Putamen (tissue), 1 donor: ENCODE measurements at regions not wholly inside any gene's neighbourhood (a gene's known extent, or its start where the extent isn't known, plus 50 kb on each side); places are given as distances from the start of the nearest gene placed in this dataset.
"Not testable (repeated sequence)": the region's sequence is repeated elsewhere in the genome, so short reads cannot be mapped to it uniquely, and the experiment has no call there.

Source experiments
- DNase-seq: peaks from one replicate; pipeline ENCODE4 v3.0.0-alpha.2; 2016; ENCODE audit warnings: low spot score

DNA sequence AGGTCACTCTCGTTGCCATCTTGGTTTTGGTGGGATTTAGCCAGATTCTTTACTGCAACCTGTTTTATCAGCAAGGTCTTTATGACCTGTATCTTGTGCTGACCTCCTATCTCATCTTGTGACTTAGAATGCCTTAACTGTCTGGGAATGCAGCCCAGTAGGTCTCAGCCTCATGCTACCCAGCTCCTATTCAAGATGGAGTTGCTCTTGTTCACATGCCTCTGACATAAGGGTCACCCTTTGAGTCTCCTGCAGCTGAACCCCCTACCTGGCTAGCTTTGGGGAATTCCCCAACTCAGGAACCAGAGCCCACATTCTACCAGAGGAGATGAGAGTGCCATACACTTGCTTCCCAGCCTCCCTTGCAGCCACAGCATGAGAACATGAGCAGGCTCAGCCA, 123.0 kb upstream of the ARHGEF3 start:
- DNase-seq = not testable (repeated sequence)

DNA sequence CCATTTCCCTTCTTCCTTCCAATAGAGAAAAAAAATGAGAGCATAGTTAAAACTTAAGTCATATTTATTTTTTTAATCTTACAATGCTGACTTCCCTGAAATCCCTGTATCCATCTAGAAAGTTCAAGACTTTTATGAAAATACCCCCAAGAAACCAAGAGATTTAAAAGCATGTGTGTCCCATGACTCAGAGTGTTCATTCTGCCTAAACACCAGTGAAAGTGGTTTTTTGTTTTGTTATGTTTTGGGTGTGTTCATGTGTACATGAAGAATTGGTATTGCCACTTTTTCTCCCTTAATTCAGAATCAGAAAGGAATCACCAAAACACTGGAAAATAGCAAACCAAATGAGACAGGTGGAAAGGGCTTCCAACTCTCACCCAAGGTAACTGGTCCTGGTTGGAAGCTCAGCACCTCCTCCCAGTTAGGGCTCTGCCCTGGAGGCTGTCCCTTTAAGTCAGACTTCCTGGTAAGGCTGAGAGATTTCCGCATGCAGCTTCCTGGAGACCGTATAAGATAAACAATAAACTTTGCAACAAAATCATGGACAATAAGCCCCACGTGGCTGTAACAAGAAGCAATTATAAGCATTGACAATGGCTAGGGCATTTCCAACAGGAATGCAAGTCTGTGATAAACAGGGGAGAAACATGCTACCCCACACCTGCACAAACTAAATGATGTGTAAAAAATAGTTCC, 121.9 kb upstream of the ARHGEF3 start:
- DNase-seq = no peak

DNA sequence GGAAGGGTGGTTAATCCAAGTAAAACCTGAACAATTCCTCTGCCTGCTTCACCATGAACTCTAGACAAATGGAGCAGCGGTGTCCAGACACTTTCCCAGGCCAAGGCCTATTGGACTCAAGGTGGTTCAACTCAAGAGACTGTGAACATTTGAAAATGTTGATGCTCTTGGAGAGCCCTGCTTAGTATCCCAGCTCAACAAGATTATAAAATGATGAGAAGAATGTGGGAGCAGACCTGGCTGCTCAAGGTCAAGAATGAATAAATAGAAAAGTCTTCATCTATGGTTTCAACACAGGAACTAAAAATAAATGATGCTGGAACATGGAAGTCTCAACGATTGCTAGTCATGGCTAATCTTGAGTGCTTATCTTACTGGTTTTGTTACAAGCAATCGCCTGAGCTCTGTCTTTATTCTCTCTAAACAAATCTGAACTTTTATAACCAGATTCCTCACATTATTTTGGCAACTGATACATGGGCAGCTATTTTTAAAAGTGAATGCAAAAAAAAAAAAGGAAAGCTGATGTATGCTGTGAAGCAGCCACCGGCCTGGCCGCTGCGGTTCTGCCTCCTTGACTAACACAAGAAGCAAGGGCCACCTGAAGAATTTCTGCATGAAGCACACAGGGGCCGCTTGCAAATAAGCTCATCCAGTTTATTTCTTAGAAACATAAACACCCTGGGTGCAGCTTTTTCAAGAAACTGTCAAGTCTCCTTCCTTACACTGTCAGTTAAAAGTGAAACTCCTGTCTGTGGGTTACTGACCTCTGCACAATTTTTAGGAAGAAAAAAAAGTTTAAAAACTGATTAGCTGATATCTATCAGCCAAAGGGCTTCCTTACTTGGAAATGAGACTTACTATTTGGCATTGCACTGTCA, 120.1 kb upstream of the ARHGEF3 start:
- DNase-seq = no peak

DNA sequence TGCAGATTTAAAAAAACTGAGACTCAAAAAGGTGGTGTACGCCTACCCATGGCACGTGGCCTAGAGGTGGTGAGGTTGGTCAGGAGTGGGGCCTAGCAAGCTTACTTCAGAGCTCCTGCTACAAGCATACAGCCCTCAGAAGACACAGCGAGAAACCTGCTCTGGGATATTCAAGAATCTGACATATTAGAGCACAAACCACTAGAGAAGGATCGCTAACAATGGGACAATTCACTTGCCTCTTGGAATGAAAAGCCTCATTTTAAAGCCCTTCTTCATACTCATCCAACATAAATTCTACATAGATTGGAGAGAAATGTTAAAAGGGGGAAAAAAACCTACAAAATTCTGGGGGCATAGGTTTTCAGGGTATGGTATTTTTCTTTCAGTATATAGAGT, 118.0 kb upstream of the ARHGEF3 start:
- peak; percentile 39 for DNase-seq

DNA sequence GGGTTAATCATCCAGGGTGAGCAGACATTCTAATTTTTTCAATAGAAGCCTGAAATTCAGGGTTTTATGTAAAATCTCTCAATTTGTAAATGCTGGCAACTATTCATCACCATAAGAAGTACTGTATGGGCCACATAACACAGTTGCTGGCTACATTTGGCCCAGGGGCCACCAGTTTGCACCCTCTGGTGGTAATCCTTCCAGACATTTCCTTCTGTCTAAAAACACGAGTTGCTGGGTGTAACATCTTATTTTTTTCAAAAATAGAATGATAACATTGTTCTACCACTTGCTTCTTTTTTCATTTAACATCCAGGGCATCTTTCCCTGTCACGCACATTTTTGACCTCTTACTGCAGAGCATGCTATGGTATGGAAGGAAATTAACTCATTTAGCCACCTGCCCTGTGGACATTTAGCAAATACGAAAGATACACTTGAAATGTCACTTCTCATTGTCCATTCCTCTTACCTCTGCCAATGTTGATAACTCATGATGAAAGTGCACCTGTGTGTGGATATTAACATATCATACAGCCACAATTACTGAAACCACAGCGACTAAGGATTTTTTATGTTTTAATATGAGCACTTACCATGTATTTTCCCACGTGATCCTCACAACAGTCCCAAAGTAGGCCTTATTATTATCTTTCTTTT, 117.5 kb upstream of the ARHGEF3 start:
- no peak for DNase-seq

DNA sequence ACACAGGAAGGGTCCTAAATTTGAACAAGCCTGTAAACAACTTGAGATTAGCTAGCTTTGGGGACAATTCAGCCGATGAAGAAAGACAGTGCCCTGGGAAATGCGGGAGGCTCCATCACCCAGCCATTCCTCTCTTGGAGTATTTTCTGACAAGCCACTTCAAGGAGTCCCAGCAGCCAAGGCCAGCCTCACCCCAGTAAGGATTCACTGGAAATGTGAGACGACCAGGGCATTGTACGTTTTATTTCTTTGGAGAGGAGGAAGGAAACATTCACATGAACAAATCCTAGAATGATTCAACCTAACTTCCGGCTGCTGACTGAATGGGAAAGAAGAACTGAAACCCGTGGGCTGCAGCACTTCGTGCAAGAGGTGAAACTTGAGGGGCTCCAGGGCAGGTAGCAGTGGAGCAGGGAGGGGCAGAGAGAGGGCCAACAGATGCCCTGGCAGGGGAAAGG, 116.4 kb upstream of the ARHGEF3 start:
- no peak for DNase-seq

DNA sequence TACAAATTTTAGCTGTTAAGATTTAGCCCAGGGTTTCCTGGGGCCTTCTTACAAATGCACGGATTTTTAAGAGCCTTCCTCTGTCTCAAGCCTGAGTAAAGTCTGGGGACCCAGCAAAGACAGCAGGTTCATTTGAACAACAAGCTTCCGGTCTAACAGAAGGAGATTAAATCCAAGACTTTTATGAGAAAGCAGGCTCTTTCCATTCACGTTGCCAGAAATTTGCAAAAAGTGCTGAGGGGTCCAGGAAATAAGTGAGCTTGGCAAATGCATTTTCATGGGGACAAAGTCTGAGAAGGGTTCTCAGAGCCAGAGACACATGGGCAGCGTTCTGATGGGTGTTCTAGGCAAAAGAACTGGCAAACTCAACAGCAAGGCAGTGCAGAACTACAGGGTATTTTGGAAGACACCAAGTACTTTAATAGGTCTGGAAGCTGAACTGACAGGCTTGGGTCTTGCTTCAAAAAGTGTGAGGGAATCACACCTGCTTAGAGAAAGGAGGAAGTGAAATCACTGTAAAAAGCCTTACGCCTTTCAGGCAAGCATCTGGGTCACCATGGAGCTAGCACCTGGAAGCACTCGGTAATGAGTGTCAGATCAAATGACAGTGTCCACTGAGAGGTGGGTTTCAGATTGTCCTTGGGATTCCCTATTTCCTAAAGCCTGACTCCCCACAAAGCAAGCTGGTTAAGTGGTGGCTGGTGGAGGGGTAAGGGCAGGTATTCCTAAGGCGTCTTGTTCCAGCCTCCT, 115.8 kb upstream of the ARHGEF3 start:
- no peak for DNase-seq

DNA sequence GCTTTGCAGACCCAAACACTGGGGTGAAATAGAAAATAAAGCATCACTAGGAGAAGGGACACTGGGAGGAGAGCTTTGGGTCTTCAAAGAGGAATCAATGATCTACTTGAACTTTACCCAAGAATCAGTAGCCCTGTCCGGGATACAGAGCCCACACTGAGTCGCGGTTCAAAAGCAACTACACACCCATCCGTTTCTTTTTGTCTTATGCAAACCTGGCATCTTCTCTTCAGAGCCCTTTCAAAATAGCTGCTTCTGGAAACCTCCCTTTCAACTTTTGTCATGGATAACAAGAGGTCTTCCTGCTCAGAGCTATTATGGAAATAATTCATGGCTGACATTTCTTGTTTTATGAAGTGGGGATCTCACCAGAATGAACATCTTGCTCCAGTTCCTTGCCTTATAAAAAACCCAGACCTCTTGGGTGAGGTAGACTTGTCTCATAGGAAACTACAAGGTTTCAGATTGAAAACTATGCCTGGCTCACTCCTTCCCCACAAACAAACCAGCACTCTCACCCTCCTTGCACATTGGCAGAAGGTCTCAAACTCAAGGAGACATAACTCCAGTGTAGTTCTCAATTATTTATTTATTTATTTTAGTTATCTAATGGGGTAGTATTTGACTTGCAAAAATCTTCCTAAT, 115.1 kb upstream of the ARHGEF3 start:
- DNase-seq = no peak

DNA sequence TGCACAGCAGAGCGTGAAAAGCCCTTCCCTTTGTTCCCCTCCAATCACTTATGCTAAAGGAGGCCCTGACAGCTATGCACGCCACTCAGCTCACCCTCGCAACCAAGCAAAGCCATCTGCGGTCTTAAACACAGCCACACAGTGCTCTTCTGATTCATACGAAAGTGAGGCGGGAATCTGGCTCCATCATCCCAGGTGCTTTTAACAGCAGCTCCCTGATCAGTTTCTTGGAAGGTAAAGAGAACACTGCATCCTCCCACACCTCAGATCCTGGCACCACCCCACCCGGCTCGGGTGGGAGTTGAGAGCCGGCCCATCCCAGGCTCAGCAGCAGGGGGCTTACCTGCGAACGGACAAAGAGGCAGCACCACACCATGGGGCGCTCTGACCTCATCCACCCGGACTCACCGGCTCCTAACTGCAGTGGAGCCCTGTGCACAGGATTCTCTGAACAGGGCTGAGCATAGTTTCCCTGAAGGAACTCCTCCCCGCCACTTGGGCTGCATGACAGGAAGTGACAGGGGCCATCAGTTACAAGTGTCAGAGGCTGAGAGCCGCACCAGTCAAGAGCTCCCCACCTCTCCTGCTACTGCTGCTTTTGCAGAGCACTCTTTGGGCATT, 114.3 kb upstream of the ARHGEF3 start:
- DNase-seq = no peak

DNA sequence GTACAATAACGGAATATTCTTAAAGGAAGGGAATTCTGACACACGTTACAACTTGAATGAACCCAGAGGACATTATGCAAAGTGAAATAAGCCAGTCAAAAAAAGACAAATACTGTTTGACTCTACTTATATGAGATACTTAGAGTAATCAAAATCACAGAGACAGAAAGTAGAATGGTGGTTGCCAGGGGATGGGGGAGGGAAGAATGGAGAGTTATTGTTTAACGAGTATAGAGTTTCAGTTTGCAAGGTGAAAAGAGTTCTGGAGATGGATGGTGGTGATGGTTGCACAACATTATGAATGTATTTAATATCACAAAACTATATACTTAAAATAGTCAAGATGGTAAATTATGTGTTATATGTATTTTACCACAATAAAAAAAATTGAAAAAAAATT, 112.9 kb upstream of the ARHGEF3 start:
- no peak for DNase-seq

DNA sequence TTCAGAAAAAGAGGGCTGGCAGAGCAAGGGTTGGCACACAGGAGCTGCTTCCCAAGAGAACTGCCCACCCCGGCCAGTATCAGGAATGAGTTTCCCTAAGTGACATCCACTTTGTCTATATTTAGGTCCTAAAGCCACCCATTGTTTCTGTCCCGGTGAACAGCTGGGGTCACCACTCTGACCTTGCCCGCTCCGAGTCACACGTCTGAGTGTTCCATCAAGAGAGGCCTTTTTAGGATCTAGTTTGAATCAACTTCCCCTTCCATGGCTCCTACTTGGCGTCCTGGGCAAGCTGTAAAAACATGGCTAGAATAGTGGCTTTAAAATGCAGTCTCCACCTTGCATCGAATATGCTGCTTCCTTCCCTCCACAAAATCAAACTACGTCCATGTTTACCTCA, 109.6 kb upstream of the ARHGEF3 start:
- DNase-seq = no peak

DNA sequence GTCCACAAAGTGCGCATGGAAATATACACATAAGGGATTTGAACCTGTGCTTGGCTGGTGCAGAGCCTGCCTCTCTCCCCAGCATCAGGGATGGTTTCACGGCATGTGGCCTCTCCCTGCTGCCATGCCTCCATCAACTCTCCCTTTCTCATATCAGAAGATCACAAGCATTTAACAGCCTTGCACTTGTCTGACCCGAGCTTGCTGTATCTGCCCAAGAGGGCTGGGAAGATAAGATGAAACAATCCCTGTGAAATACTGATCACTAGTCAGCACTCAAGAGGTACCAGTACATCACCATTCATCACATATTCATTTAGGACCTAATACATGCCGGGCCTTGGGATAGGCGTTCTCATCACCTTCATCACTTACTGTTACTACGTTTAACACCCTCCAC, 107.6 kb upstream of the ARHGEF3 start:
- DNase-seq = no peak

DNA sequence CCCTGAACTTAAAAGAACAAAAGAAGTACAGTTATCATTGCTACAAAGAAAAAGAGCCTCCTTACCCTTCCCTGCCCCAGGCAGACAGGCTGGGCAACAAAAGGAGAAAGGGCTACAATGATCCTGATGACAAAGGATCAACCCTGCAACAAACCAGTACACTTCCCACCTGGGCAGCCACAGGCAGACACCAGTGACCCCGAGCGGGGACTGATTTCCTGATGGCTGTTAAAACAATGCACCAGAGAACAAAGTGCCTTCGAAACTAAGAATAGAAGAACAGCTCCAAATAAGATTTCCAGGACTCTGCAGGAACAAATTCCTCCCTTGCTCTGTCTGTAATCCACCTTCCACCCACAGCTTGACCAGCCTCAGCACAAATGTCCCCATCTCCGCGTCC, 106.3 kb upstream of the ARHGEF3 start:
- DNase-seq = no peak

DNA sequence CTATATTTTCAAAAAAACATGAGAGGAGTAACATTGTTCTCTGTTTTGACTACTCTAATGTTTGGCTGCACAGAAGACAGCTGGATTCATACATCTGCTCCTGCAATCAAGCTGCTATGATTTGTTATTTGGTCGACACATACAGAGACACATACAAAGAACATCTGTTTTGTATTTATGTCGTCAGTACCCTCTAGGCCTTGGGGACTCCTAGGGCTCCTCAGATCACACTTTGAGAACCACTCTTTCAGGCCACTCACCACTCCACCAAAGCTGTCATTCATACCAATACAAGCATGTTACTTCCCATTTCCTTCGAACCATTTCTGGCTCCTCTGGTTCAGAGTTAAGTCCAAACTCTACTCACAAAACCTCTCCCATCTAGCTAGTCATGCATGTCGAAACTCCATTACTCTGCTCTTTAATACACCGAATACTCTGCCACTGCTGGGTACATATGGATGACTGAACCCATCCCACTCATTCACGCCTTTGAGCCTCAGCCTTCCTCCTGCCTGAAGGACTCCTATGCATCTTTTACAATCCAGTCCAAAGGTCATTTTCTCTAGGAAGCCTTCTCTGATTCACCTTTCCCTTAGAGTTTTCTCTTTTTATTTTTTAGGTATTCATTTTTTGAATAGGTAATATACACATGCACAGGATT, 102.9 kb upstream of the ARHGEF3 start:
- no peak for DNase-seq

DNA sequence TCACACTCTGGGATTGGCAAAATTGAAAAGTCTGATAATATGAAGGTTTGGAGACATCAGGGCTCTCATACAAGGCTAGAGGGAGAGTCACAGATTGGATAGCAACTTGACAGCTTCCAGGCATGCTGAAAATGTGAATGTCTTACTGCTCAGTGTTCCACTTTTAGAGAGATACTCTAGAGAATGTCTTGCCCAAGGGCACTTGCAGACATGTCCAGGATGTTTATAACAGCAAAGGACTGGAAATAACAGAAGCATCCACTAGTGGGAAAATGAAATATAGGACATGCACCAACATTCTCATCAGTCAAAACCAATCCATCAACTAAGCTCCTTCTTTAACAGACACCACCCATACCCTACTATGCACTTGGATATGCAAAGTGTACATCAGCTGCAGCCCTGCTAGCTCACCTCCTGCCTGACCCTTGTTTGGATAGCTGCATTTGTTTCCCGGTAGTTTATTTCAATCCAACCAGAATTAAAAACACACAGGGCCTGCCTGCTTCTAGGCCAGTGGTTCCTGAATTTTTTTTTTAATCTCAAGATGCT, 101.6 kb upstream of the ARHGEF3 start:
- DNase-seq = no peak

DNA sequence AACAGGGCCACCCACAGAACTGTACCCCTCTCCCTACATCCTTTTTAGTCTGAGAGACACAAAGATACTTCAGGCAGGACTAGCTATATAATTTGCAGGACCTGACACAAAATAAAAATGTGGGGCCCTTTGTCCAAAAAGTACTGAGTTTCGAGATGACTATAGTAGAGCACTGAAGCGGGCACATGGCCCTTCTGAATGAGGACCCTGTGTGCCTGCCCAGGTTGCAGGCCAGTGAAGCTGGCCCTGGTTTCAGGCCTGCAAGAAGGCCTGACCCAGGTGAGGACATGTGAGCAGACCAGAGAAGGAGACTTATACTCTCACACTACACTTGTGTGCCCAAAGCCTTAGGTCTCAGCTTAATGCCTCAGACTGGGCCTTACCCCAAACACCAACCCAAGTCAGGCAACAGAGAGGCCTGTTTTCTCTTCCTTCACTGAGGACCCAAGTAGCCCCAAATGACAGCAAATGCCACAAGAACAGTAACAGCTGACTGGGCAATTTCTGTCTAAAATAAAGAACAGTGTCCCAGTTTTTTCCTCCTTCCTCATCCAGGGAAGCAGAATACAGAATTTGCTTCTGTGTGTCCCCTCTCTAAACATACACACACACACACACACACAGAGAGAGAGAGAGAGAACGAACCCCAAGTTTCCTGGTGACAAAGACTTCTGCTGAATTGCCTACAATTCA, 100.9 kb upstream of the ARHGEF3 start:
- DNase-seq = no peak

DNA sequence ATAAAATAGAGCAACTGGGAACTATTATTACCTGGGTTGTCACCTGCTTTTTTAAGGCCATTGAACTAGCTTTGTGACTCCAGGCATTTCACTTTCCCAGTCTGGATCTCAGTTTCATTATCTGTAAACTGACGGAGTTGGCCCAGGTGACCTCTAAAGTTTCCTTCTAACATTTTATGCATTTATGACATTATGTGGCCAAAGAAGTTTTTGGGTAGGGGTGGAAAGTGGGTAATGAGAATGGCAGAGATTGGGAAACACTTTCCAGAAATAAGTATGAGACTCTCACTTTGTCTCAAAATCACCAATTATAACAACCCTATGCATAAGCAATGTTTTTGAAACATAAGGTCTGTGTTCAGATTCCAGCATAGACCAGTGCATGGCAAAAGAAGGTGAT, 99.1 kb upstream of the ARHGEF3 start:
- no peak for DNase-seq

DNA sequence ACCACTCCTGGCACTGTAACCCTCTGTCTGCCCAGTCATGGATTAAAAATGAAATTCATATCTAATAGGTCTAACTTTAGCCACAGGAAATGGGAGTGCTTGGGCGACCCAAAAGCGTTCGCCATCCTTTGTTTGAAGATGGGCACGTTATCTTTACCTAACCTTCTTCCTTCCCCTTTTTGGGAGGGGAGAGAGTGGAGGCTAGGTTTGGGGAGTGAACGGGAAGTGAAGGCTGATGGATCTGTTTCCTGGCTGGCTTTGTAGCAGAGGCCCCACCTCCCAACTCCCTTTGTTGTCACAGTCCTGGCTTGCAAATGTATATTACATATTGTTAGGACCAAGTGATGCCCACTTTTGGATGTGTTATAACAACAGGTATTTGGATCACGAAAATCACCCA, 98.1 kb upstream of the ARHGEF3 start:
- DNase-seq = no peak

DNA sequence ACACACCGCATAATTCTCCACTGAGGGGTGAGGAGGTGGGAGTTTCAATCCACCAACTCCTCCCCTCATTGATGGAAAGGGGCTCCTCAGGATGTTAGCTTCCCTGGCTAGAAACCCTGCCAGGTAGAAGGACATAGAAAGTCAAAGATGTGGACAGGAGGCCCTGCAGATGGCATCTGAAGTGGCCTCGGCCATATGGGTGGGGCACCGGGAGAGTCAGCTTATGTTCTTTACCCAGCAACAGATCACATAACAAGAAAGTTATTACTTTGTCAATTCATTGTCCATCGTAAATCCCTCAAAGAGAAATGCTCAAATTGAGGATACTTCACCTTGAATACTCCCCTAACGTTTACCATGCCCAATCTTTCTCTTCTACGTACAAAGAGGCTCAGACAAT, 97.3 kb upstream of the ARHGEF3 start:
- no peak for DNase-seq

DNA sequence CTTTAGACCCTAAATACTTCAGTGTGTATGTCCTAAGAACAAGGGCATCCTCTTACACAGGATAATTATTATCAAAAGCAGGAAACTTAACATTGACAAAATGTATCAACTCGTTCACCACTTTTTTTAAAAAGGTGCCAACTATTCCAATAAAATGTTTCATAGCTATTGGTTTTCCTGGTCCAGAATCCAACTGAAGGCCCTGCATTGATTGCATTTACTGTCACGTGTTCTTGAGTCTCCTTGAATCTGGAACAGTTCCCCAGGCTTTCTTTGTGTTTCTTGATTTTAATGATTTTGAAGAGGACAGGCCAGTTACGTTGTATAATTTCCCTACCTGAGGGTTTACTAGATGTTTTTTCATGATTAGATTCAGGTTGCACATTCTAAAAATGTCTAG, 94.6 kb upstream of the ARHGEF3 start:
- DNase-seq = no peak
